CD4-positive, alpha-beta T cell treated with Interleukin-15 for 1 hour (primary cell): ENCODE measurements at regions not wholly inside any gene's neighbourhood (a gene's known extent, or its start where the extent isn't known, plus 50 kb on each side); places are given as distances from the start of the nearest gene placed in this dataset.
A peak's percentile ranks its signal among the peaks of the same experiment; 100 is the strongest.

Experiments used
- DNase-seq: peaks from one replicate; pipeline ENCODE4 v3.0.0-alpha.2; 2020

DNA sequence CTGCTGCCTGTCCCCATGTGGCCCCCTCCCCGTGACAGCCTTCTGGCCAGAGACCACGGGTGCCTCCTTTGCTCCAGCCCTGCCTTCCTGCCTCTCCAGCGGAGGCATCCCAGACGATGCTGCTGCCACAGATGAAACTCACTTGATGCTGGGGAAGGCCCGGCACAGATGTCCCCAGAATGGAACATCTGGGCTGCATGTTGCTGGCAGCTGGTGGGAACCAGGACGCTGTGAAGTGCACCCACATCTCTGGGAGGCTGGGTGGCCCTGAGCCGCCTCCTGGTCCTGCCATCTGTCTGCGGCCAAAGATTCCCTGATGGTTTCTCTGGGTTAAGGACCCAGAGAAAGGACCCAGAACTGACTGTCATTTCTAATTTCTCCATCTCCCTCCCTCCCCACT, 51.9 kb upstream of the PTPRS start:
- no peak for DNase-seq

DNA sequence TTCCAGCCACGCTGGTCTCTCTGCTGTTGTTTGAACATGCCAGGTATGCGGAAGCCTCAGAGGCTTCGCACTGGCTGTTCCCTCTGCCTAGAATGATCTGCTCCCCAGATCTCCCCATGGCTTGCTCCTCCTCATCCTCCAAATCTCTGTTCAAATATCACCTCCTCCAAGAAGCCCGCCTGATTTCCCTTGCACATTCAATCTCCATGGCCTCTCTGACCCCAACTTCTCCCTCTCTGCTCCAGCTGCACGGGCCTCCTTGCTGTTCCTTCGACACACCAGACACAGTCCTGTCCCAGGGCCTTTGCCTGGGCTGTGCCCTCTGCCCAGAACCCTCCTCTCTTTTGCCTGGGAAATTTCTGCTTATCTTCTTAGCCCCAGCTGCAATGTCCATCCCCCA, 52.5 kb upstream of the PTPRS start:
- no peak for DNase-seq

DNA sequence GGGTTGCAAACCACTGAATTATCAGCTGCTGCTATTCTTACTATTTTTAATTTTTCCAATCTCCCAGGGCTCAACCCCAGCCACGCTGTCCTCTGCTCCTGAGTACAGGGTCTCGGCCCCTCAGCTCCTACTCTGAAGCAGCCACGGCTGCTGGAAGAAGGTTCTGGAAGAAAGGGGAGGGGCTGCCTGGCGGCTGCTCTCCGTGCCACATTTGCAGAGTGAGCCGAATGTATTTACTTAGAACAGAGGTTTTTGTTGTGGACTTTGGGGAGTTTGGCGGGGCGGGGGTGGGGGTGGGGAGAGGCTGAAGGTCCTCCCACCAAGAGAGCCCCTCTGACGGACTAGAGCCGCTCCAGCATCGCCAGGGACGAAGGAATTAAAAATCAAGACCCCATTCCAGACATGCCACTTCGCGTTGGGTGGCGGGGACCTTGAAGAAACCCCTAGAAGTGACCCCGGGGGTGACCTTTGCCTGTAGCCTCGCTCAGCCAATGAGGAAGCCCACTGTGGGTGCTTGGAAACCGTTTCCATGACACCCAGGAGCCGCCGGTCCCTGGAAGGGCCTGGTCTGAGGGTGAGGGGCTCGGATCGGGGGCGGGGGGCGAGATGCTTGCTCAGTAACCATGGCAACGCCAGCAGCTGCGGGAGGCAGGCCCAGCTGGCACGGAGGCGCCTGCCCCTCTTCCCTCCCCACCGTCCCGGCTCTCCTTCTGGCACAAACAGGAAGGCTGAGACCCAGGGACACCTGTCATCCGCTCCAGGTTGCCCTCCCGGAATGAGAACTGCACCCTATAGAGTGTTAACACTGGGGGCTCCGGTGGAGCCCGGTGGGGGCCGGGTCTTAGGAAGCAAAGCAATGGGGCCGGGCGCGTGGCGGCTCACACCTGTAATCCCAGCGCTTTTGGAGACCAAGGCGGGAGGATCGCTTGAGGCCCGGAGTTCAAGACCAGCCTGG, 54.2 kb upstream of the PTPRS start:
- no peak for DNase-seq

DNA sequence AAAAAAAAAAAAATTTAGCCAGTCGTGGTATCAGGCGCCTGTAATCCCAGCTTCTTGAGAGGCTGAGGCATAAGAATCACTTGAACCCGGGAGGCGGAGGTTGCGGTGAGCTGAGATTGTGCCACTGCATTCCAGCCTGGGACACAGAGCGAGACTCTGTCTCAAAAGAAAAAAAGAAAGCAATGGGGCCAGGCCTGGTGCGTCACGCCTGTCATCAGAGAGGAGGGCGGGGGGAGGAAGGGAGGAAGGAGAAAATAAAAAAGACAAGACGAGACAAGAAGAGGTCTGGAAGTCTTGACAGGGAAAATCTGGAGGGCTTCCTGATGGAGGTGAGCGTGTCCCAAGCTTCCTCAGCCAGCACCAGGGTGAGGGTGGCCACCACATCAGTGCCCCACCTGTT, 54.9 kb upstream of the PTPRS start:
- DNase-seq: no peak

DNA sequence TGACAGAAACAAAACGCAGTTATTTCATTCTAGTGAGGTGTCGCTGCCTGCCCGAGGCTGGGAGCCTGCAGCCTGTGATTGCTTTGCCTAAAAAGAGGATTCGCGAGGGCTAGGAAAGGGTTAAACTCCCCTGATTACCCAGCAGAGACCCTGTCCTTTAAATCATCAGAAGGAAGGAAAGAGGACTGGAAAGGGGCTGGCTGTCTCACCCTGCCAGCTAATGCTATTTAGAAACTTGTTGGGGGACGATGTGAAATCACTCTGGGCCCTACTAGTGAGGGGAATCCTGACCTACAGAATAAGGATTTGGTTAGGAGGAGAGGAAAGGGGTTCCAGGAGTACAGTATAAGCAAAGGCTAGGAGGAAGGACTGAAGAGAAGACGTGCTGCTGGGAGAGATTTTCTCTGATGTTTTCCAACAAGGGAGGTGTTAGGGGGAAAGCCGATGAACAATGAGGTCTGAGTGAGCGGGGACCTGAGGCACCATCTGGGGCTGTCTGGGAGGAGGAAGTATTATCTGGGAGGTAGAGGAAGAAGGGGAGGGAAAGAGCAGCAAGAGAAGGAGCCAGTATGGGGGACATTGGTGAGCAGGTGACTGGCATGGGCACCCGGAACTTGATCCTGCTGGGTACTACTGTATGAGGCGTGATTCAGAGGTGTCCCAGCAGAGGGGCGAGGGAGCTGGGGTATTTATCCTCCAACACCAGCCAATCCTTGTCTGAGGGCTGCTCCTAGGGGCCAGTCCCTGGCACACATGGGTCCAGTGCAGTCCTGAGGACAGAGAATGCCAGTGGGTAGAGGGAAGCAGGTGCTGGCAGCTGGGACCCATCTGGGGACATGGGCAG, 55.7 kb upstream of the PTPRS start:
- no peak for DNase-seq

DNA sequence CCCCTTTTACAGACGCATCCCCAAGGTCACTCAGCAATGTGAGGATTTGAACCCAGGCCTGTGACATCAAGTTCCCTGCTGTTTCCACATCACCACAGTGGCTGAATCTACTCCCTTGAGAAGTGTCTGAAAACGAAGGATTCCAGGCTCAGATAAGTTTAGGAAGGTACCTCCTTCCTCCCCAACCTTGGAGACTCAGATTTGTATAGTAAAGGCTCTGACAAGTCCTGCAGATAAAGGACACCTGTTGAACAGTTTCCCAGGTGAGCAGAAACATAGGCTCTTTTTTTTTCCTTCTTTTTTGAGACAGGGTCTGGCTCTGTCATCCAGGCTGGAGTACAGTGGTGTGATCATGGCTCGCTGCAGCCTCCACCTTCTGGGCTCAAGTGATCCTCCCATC, 56.4 kb upstream of the PTPRS start:
- DNase-seq: no peak

DNA sequence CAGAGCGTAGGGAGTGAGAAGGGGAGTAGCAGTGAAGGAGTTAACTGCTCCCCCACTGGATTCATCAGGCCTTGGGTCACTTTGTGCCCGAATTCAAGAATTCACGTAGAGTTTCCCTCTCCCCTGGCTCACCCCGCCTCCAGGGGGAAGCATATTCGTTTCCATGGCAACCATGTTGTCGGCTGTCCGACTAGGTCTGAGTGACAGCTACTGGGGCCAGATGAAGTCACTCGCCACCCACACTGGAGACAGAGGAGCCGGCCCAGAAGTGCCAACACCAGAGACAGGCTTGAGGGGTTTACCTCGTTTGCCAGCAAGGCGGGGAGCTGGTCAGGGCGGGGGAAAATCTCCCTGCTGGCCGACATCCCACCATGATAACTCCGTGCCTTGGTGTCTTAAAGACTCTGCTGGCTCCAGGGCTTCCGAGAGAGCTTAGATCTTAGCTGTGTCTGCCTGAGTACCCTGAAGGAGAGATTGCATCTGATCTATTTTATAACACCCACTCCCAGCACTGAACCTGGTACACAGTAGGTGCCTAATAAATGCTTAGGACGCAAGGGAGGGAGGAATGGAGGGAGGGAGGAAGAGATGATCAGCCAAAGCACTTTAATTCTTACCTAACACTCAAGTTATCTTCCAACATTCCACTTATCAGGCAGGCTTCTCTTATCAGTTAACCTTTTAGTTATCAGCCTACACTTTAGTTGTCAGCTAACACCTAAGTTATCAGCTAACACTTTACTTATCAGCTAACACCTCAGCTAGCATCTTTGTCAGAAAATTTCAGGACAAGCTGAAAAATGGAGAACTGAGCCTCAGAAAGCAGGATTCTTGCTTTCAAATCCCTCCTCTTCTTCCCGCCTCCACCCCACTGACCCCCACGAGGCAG, 57.2 kb upstream of the ZNRF4 start:
- no peak for DNase-seq

DNA sequence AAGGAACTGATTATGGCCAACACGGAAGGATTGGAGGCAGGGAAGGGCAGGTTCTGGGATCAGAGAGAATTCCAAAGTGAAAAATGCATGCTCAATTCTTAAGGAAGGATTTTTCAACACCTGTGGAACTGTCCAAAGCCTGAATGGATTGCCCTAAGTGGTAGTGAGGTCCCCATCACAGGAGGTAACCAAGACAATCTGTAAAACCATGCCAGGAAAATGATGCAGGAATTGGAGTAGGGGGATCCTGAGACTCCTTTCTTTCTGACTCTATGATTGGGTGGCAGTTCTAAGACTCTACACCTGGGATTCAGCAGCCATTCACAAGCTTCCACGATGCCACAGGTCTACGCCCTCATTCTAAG, 56.5 kb upstream of the ZNRF4 start:
- no peak for DNase-seq

DNA sequence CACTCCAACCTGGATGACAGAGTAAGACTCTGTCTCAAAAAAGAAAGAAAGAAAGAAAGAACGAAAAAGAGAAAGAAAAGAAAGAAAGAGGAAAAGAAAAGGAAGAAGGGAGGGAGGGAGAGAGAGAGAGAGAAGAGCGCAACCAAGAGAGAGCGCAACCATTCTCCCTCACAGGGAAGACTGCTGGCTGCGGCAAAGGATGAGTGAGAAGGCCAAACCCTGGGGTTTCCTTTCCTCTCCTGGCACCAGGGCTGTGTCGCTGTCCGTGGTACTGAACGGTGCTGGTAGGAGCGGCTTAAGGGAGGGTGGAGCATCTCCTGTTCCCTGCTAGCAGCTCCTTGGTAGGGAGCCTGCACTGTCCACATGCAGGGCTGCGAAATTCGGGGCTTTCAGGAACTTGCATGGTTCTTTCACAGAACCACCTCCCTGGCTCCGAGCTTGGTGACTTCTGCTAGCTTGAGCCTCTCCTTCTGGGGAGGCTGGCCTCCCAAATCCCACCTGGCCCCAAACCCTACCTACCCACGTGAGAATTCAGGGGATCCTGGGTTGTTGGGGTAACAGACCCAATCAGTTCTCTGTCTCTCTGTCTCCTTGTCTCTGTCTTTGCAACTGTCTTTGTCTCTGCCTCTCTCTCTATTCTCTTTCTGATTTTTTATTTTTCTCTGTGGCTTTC, 51.1 kb upstream of the ZNRF4 start:
- DNase-seq: peak; percentile 23
